Liver (tissue), 8 donors: ENCODE measurements at regions not wholly inside any gene's neighbourhood (a gene's known extent, or its start where the extent isn't known, plus 50 kb on each side); places are given as distances from the start of the nearest gene placed in this dataset.

ENCODE experiments used
- DNase-seq: peaks from one replicate; pipeline ENCODE4 v3.0.0-alpha.2; 2017; ENCODE audit warnings: low spot score
- H3K27ac ChIP-seq, 2 donors: one replicate each; pipeline ENCODE4 v1.7.0; 2013; ENCODE audit warnings: inconsistent platforms in 2 of 2, low read length in 2 of 2, control low read depth in 1 of 2, low read depth in 1 of 2, mild to moderate bottlenecking in 1 of 2
- H3K27me3 ChIP-seq, 4 donors: one replicate each; pipeline versions ENCODE4 v1.6.1 to v1.7.0; 2013; ENCODE audit warnings: low read length in 3 of 4, inconsistent platforms in 1 of 4, mild to moderate bottlenecking in 1 of 4, moderate library complexity in 1 of 4; ENCODE audit not compliant: control insufficient read depth in 4 of 4, insufficient read depth in 4 of 4
- H3K36me3 ChIP-seq, 4 donors: one replicate each; pipeline versions ENCODE4 v1.6.1 to v1.7.0; 2013; ENCODE audit warnings: low read length in 3 of 4, mild to moderate bottlenecking in 3 of 4, low read depth in 1 of 4, moderate library complexity in 1 of 4; ENCODE audit not compliant: control insufficient read depth in 4 of 4, insufficient read depth in 3 of 4
- H3K4me1 ChIP-seq, 4 donors: one replicate each; pipeline versions ENCODE4 v1.6.1 to v1.7.0; 2013; ENCODE audit warnings: low read length in 3 of 4, mild to moderate bottlenecking in 3 of 4, moderate library complexity in 1 of 4; ENCODE audit not compliant: control insufficient read depth in 4 of 4, insufficient read depth in 4 of 4
- H3K4me3 ChIP-seq, 3 donors: one replicate each; pipeline versions ENCODE4 v1.6.1 to v1.7.0; 2013; ENCODE audit warnings: low read length in 3 of 3, control low read depth in 1 of 3, low read depth in 1 of 3, mild to moderate bottlenecking in 1 of 3
- H3K9ac ChIP-seq, 2 donors: one replicate each; pipeline ENCODE4 v1.7.0; 2013; ENCODE audit warnings: low read length in 2 of 2, mild to moderate bottlenecking in 2 of 2, moderate library complexity in 2 of 2, control low read depth in 1 of 2, low read depth in 1 of 2
- H3K9me3 ChIP-seq, 4 donors: one replicate each; pipeline versions ENCODE4 v1.6.1 to v1.7.0; 2013; ENCODE audit warnings: low read length in 3 of 4; ENCODE audit not compliant: control insufficient read depth in 4 of 4
- EGR1 ChIP-seq, 2 donors: IDR thresholded peaks; 2 replicates each; pipeline ENCODE4 v1.6.1; 2016 to 2018; ENCODE audit warnings: antibody characterized with exemption in 2 of 2, low read depth in 2 of 2
- GABPA ChIP-seq, 2 donors: IDR thresholded peaks in 1 of 2; conservative IDR thresholded peaks in 1 of 2; 2 replicates each; pipeline ENCODE4 v1.6.1; 2016; ENCODE audit warnings: antibody characterized with exemption in 2 of 2, mild to moderate bottlenecking in 1 of 2, moderate library complexity in 1 of 2
- HNF4A ChIP-seq, 2 donors: conservative IDR thresholded peaks; 2 replicates each; pipeline ENCODE4 v1.6.1; 2016; ENCODE audit warnings: antibody characterized with exemption in 2 of 2, mild to moderate bottlenecking in 2 of 2
- JUND ChIP-seq, 2 donors: IDR thresholded peaks; 2 replicates each; pipeline ENCODE4 v1.6.1; 2016; ENCODE audit warnings: antibody characterized with exemption in 2 of 2
- NR2F2 ChIP-seq: IDR thresholded peaks from 2 replicates; pipeline ENCODE4 v1.6.1; 2016; ENCODE audit warnings: antibody characterized with exemption
- RAD21 ChIP-seq, 2 donors: IDR thresholded peaks; 2 replicates each; pipeline ENCODE4 v1.6.1; 2016; ENCODE audit warnings: antibody characterized with exemption in 2 of 2, mild to moderate bottlenecking in 2 of 2
- SP1 ChIP-seq: IDR thresholded peaks from 2 replicates; pipeline ENCODE4 v1.6.1; 2018; ENCODE audit warnings: antibody characterized with exemption, mild to moderate bottlenecking
- YY1 ChIP-seq: IDR thresholded peaks from 2 replicates; pipeline ENCODE4 v1.6.1; 2016; ENCODE audit warnings: antibody characterized with exemption, mild to moderate bottlenecking
- WGBS: extraction: QIAGEN DNeasy Blood & Tissue Kit; methylation state at CpG from one replicate; pipeline ENCODE4 v1.1.7; 2013; 5-methylcytosine and 5-hydroxymethylcytosine counted together
- TF ChIP-seq, protein P1 (sequence below): IDR thresholded peaks from 2 replicates; pipeline ENCODE4 v1.6.1; 2016; ENCODE audit warnings: antibody characterized with exemption
- TF ChIP-seq, protein P2 (sequence below): IDR thresholded peaks from 2 replicates; pipeline ENCODE4 v1.6.1; 2016; ENCODE audit warnings: antibody characterized with exemption
- TF ChIP-seq, protein P3 (sequence below): fragments of 150-350 bp; IDR thresholded peaks from 2 replicates; pipeline ENCODE4 v1.5.1; 2017; ENCODE audit warnings: improper control_type of control experiment, low read depth, low read length; ENCODE audit not compliant: missing input control
- TF ChIP-seq, protein P4 (sequence below): IDR thresholded peaks from 2 replicates; pipeline ENCODE4 v1.6.1; 2016; ENCODE audit warnings: antibody characterized with exemption
- donor health status: healthy.
- donor health status: healthy.
- donor health status: healthy.
- donor health status: healthy.
- donor health status: healthy.

DNA sequence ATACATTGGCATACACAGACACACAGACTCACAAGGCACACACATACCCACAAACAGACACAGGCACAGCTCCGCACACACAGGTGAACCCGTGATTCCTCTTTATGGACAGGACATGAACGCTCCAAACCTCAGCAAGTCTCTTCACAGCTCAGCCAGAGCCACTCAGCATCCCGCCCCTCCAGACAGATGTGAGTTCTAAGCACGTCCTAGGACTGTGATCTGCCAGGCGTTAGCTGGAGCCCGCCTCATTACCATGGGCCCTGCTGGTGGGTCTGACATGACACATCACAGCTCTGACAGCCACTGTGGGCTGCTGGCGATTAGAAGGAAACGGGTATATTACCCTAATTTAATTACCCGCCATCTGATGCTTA, 176.7 kb upstream of the PPP2R2D start (continued):
- TF ChIP-seq, protein P1, sequence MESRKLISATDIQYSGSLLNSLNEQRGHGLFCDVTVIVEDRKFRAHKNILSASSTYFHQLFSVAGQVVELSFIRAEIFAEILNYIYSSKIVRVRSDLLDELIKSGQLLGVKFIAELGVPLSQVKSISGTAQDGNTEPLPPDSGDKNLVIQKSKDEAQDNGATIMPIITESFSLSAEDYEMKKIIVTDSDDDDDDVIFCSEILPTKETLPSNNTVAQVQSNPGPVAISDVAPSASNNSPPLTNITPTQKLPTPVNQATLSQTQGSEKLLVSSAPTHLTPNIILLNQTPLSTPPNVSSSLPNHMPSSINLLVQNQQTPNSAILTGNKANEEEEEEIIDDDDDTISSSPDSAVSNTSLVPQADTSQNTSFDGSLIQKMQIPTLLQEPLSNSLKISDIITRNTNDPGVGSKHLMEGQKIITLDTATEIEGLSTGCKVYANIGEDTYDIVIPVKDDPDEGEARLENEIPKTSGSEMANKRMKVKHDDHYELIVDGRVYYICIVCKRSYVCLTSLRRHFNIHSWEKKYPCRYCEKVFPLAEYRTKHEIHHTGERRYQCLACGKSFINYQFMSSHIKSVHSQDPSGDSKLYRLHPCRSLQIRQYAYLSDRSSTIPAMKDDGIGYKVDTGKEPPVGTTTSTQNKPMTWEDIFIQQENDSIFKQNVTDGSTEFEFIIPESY, result no peak

DNA sequence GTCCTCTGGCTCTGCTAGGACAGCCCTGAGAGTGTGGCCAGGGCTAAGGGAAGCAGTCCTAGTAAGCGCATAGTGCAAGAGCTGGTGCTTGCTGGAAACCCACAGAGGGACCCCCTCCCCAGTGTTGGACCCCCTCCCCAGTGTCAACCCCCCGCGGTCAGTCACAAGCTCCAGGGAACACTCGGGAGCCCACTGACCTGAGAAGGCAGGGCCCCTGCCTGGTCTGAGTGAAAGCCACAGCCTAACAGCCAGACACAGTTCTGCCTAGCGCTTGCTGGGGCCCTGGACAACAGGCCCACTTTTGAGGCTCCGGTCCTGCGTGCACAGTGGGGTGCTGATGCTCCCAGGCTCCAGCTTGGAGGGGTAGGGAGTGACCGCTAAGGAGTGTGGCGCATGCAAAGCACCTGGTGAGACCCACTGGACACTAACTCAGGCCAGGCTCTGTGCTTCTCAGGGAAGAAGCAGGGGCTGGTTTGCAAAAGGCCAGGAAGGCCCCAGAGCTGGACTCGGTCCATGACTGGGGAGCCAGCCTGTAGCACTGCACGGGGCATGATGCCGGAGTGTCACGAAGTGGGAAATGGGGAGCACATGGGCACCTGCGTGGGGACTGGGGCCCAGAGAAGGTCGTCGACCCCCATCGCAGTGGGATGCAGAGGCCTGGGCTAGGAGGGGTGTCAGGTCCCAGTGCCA, 175.8 kb upstream of the PPP2R2D start:
- Histone ChIP-seq H3K4me3 (no peak overlapping the region), H3K36me3 (no peaks in the 10 kb centered on the region), H3K27ac (no peak overlapping the region), H3K9me3 (no peaks in the 10 kb centered on the region), H3K27me3 (no peaks in the 10 kb centered on the region), H3K9ac (no peak overlapping the region), H3K4me1 (peaks cover 0 to 8% (median 1%) of the 10 kb centered on the region in 4 donors)
- WGBS, result 87% methylated on average over 17 of the region's 17 CpGs
- TF ChIP-seq, protein P2, sequence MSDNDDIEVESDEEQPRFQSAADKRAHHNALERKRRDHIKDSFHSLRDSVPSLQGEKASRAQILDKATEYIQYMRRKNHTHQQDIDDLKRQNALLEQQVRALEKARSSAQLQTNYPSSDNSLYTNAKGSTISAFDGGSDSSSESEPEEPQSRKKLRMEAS, result no peak
- TF ChIP-seq RAD21 (IDR thresholded peaks at IDR 0.05), result no peak
- no peak for TF ChIP-seq GABPA (IDR thresholded peaks at IDR 0.05 in 1 of 2, conservative IDR thresholded peaks at IDR 0.05 in 1 of 2)
- TF ChIP-seq YY1, result no peak
- TF ChIP-seq NR2F2, result no peak
- TF ChIP-seq, protein P3, sequence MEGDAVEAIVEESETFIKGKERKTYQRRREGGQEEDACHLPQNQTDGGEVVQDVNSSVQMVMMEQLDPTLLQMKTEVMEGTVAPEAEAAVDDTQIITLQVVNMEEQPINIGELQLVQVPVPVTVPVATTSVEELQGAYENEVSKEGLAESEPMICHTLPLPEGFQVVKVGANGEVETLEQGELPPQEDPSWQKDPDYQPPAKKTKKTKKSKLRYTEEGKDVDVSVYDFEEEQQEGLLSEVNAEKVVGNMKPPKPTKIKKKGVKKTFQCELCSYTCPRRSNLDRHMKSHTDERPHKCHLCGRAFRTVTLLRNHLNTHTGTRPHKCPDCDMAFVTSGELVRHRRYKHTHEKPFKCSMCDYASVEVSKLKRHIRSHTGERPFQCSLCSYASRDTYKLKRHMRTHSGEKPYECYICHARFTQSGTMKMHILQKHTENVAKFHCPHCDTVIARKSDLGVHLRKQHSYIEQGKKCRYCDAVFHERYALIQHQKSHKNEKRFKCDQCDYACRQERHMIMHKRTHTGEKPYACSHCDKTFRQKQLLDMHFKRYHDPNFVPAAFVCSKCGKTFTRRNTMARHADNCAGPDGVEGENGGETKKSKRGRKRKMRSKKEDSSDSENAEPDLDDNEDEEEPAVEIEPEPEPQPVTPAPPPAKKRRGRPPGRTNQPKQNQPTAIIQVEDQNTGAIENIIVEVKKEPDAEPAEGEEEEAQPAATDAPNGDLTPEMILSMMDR, result no peak
- TF ChIP-seq, protein P1, result no peak
- no peak for TF ChIP-seq EGR1 (IDR thresholded peaks at IDR 0.05; ENCODE audit: low read depth in 2 of 2)
- peak; percentile 24 for DNase-seq

DNA sequence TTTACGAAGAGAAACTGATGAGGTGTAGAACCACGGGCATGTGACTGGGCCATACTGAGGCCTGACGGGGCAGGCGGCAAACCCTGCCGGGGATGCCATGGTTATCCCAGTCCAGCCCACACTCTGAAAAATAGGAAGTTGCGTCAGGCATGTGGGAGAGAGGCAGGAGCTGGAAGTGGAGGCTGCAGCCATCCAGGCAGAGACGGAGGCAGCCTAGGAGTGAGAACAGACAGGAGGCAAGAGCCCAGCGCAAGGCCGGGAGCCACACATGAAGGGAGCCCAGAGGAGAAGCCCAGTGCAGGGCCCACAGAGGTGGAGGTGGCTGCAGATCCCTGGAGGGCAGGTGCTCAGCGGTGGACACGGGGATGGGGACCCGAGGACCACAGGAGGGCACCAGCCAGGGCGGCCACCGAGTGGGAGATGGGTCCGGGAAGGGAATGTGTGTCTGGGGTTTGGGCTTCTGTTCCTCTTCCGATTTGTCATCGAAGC, 175.2 kb upstream of the PPP2R2D start:
- Histone ChIP-seq H3K27ac (no peak overlapping the region), H3K4me3 (no peak overlapping the region), H3K36me3 (no peaks in the 10 kb centered on the region), H3K27me3 (no peaks in the 10 kb centered on the region), H3K4me1 (peaks cover 0 to 8% (median 1%) of the 10 kb centered on the region in 4 donors), H3K9ac (no peak overlapping the region), H3K9me3 (no peaks in the 10 kb centered on the region)
- WGBS, result 93% methylated on average over 17 of the region's 17 CpGs
- TF ChIP-seq EGR1 (IDR thresholded peaks at IDR 0.05; ENCODE audit: low read depth in 2 of 2) (no peak), HNF4A (conservative IDR thresholded peaks at IDR 0.05) (no peak), YY1 (no peak), SP1 (no peak), RAD21 (IDR thresholded peaks at IDR 0.05) (no peak), JUND (IDR thresholded peaks at IDR 0.05) (no peak)
- TF ChIP-seq, protein P4, sequence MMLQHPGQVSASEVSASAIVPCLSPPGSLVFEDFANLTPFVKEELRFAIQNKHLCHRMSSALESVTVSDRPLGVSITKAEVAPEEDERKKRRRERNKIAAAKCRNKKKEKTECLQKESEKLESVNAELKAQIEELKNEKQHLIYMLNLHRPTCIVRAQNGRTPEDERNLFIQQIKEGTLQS, result no peak
- TF ChIP-seq, protein P1, result no peak
- no peak for DNase-seq
